ENCODE measurements at regions not wholly inside any gene's neighbourhood (a gene's known extent, or its start where the extent isn't known, plus 50 kb on each side); places are given as distances from the start of the nearest gene placed in this dataset.

- Histone ChIP-seq H4K20me1 (ENCODE audit: insufficient read depth, low read length) (no peaks in the 10 kb centered on the region), H3K9ac (ENCODE audit: low read length) (no peak overlapping the region), H3K4me2 (ENCODE audit: low read length) (peak overlapping the region; percentile 13), H3K79me2 (ENCODE audit: insufficient read depth, low read length) (no peaks in the 10 kb centered on the region), H3K27me3 (ENCODE audit: insufficient read depth, low read length) (no peaks in the 10 kb centered on the region), H3K36me3 (ENCODE audit: insufficient read depth, low read length) (no peaks in the 10 kb centered on the region), H3K9me3 (ENCODE audit: insufficient read depth, low read depth, low read length) (no peaks in the 10 kb centered on the region), H3K4me1 (ENCODE audit: insufficient read depth, low read length) (peaks cover 3% of the 10 kb centered on the region), H3K27ac (ENCODE audit: low read depth, low read length) (no peak overlapping the region), H2AFZ (ENCODE audit: low read depth, low read length) (no peak overlapping the region), H3K4me3 (ENCODE audit: insufficient read depth, low read depth, low read length) (no peak overlapping the region)
- Mint-ChIP-seq H3K27ac (ENCODE audit: unreplicated experiment) (peak overlapping the region; percentile 79), H3K4me3 (ENCODE audit: unreplicated experiment) (no peak overlapping the region), H3K4me1 (ENCODE audit: low read depth, unreplicated experiment) (peaks cover 10% of the 10 kb centered on the region), H3K9me3 (ENCODE audit: unreplicated experiment) (peaks cover 7% of the 10 kb centered on the region), H3K27me3 (ENCODE audit: low read depth, unreplicated experiment) (no peaks in the 10 kb centered on the region), H3K36me3 (ENCODE audit: low read depth, unreplicated experiment) (no peaks in the 10 kb centered on the region)
- peak; percentile 88 for DNase-seq (ENCODE audit: low read depth)
- TF ChIP-seq EZH2 (IDR thresholded peaks at IDR 0.05; ENCODE audit: insufficient read depth, low read length) = no peak
- TF ChIP-seq, protein P1, sequence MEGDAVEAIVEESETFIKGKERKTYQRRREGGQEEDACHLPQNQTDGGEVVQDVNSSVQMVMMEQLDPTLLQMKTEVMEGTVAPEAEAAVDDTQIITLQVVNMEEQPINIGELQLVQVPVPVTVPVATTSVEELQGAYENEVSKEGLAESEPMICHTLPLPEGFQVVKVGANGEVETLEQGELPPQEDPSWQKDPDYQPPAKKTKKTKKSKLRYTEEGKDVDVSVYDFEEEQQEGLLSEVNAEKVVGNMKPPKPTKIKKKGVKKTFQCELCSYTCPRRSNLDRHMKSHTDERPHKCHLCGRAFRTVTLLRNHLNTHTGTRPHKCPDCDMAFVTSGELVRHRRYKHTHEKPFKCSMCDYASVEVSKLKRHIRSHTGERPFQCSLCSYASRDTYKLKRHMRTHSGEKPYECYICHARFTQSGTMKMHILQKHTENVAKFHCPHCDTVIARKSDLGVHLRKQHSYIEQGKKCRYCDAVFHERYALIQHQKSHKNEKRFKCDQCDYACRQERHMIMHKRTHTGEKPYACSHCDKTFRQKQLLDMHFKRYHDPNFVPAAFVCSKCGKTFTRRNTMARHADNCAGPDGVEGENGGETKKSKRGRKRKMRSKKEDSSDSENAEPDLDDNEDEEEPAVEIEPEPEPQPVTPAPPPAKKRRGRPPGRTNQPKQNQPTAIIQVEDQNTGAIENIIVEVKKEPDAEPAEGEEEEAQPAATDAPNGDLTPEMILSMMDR (IDR thresholded peaks at IDR 0.05; ENCODE audit: insufficient read depth, low read depth, low read length) = no peak
- FAIRE-seq = no peak
Observed at GRCh38 chr4:124278477-124278876, 434.1 kb downstream of the ANKRD50 start.

DNA sequence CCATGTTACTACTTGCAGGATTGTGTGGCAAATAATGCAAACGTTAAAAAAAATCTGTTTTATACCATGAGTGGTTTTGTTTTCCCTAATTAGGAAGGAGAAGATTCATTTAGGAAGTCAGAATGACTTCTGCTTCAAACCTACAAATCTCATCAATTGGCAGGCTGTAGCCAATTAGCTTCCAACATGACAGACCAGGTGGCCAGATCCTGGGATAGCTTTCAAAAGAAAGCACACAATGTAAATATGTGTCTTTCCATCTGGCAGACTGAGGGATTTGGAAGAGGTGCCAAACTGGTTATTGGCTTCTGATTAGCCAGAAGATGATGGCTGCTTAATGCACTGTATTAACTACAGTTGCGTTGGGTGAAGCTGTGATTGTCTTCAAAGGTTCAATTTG, 432.8 kb downstream of the ANKRD50 start:
- H3K27ac Mint-ChIP-seq (ENCODE audit: unreplicated experiment) = no peak overlapping the region
- FAIRE-seq = no peak
- no peaks in the 10 kb centered on the region for H3K27me3 Mint-ChIP-seq (ENCODE audit: low read depth, unreplicated experiment)
- TF ChIP-seq, protein P1 (IDR thresholded peaks at IDR 0.05; ENCODE audit: insufficient read depth, low read depth, low read length) = no peak
- TF ChIP-seq EZH2 (IDR thresholded peaks at IDR 0.05; ENCODE audit: insufficient read depth, low read length) = no peak
- H3K4me2 ChIP-seq (ENCODE audit: low read length) = no peak overlapping the region
- no peak overlapping the region for H3K4me3 ChIP-seq (ENCODE audit: insufficient read depth, low read depth, low read length)
- H3K9ac ChIP-seq (ENCODE audit: low read length) = no peak overlapping the region
- no peak overlapping the region for H3K4me3 Mint-ChIP-seq (ENCODE audit: unreplicated experiment)
- H3K4me1 Mint-ChIP-seq (ENCODE audit: low read depth, unreplicated experiment) = peaks cover 10% of the 10 kb centered on the region
- no peaks in the 10 kb centered on the region for H3K79me2 ChIP-seq (ENCODE audit: insufficient read depth, low read length)
- H3K9me3 Mint-ChIP-seq (ENCODE audit: unreplicated experiment) = no peaks in the 10 kb centered on the region
- no peak for DNase-seq (ENCODE audit: low read depth)
- H3K36me3 ChIP-seq (ENCODE audit: insufficient read depth, low read length) = no peaks in the 10 kb centered on the region
- no peaks in the 10 kb centered on the region for H3K36me3 Mint-ChIP-seq (ENCODE audit: low read depth, unreplicated experiment)
- H4K20me1 ChIP-seq (ENCODE audit: insufficient read depth, low read length) = no peaks in the 10 kb centered on the region
- H2AFZ ChIP-seq (ENCODE audit: low read depth, low read length) = no peak overlapping the region
- no peak overlapping the region for H3K27ac ChIP-seq (ENCODE audit: low read depth, low read length)
- no peaks in the 10 kb centered on the region for H3K27me3 ChIP-seq (ENCODE audit: insufficient read depth, low read length)
- H3K9me3 ChIP-seq (ENCODE audit: insufficient read depth, low read depth, low read length) = no peaks in the 10 kb centered on the region
- peaks cover 3% of the 10 kb centered on the region for H3K4me1 ChIP-seq (ENCODE audit: insufficient read depth, low read length)

DNA sequence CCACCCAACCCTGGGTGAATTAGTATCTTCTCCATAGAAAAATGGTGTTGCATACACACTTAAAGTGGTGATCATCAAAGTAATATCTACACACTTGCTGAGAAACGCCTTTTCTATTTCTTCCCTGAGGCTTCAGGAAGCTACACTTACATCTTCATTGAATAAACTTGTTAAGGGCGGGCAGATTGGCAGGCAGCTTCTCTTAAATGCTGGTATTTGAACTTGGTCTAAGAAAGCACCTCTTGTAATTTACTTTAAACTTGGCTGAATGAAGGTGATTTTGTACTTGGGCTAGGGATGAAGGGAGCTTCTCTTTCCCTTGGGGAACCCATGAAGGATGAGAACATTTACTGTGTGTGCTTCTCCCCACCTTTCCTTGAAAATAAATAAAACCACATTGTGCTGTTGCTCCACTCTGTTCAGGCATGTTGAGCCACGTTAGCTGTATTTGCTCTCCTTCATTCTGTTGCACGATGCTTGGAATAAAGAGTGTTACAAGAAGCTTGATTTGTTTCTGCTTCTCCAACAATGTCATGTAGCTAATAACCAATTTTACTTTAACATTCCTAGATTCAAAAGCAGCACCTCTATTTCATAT, 430.1 kb downstream of the ANKRD50 start:
- Histone ChIP-seq H2AFZ (ENCODE audit: low read depth, low read length) (no peak overlapping the region), H3K27me3 (ENCODE audit: insufficient read depth, low read length) (no peaks in the 10 kb centered on the region), H3K9me3 (ENCODE audit: insufficient read depth, low read depth, low read length) (no peaks in the 10 kb centered on the region), H3K36me3 (ENCODE audit: insufficient read depth, low read length) (no peaks in the 10 kb centered on the region), H3K27ac (ENCODE audit: low read depth, low read length) (no peak overlapping the region), H3K4me3 (ENCODE audit: insufficient read depth, low read depth, low read length) (no peak overlapping the region), H3K79me2 (ENCODE audit: insufficient read depth, low read length) (no peaks in the 10 kb centered on the region), H3K9ac (ENCODE audit: low read length) (no peak overlapping the region), H4K20me1 (ENCODE audit: insufficient read depth, low read length) (no peaks in the 10 kb centered on the region), H3K4me2 (ENCODE audit: low read length) (no peak overlapping the region), H3K4me1 (ENCODE audit: insufficient read depth, low read length) (peaks cover 3% of the 10 kb centered on the region)
- no peak overlapping the region for H3K27ac Mint-ChIP-seq (ENCODE audit: unreplicated experiment)
- H3K27me3 Mint-ChIP-seq (ENCODE audit: low read depth, unreplicated experiment) = no peaks in the 10 kb centered on the region
- DNase-seq (ENCODE audit: low read depth) = no peak
- FAIRE-seq = no peak
- H3K4me1 Mint-ChIP-seq (ENCODE audit: low read depth, unreplicated experiment) = peaks cover 10% of the 10 kb centered on the region
- no peak overlapping the region for H3K4me3 Mint-ChIP-seq (ENCODE audit: unreplicated experiment)
- no peaks in the 10 kb centered on the region for H3K36me3 Mint-ChIP-seq (ENCODE audit: low read depth, unreplicated experiment)
- TF ChIP-seq, protein P1 (IDR thresholded peaks at IDR 0.05; ENCODE audit: insufficient read depth, low read depth, low read length) = no peak
- no peak for TF ChIP-seq EZH2 (IDR thresholded peaks at IDR 0.05; ENCODE audit: insufficient read depth, low read length)
- no peaks in the 10 kb centered on the region for H3K9me3 Mint-ChIP-seq (ENCODE audit: unreplicated experiment)
